HAP-1 (cell line): ENCODE measurements at regions not wholly inside any gene's neighbourhood (a gene's known extent, or its start where the extent isn't known, plus 50 kb on each side); places are given as distances from the start of the nearest gene placed in this dataset.

Source experiments
- DNase-seq, 2 experiments: peaks; one replicate each; pipeline ENCODE4 v3.0.0-alpha.2; 2016 to 2020; ENCODE audit warnings: low spot score in 2 of 2
- H3K27me3 ChIP-seq: fragments of 250-450 bp; sonication (Bioruptor Pico); 2 replicates; pipeline ENCODE4 v1.5.1; 2020; ENCODE audit warnings: low read depth, mild to moderate bottlenecking, moderate library complexity
- H3K36me3 ChIP-seq: fragments of 250-450 bp; sonication (Bioruptor Pico); replicated peaks from 2 replicates; pipeline ENCODE4 v1.5.1; 2020; ENCODE audit warnings: mild to moderate bottlenecking
- H3K4me1 ChIP-seq: fragments of 250-450 bp; sonication (Bioruptor Pico); 2 replicates; pipeline ENCODE4 v1.5.1; 2020; ENCODE audit warnings: mild to moderate bottlenecking
- H3K4me3 ChIP-seq: fragments of 250-450 bp; sonication (Bioruptor Pico); 2 replicates; pipeline ENCODE4 v1.5.1; 2020; ENCODE audit warnings: mild to moderate bottlenecking, moderate library complexity
- H3K9me3 ChIP-seq: fragments of 250-450 bp; sonication (Bioruptor Pico); 2 replicates; pipeline ENCODE4 v1.5.1; 2020; ENCODE audit warnings: mild to moderate bottlenecking, moderate library complexity
- in situ Hi-C: fragments of 300-500 bp; cut with MboI; formaldehyde crosslinking; loops from 3 replicates; pipeline ENCODE4 v1.14.3; 2020; ENCODE audit warnings: low sequenced_read_pairs, inconsistent platforms, mixed read lengths

DNA sequence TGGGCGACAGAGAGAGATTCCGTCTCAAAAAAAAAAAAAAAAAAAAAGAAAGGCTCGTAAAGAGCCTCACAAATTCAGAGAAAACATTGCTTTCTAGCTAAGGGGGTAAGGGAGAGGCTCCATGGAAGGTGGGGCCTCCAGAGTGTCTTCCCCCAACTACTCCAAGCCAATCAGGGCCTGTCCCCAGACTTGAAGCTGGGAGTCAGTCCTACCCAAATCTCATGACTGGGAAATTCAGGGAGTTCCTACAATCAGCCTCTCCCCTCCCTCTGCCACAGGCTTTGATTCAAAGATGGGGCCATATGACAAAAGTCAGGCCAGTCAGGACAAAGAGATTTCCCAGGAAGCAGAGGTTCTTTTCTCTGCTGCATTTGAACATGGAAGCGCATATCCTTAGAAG lies 63.0 kb upstream of the NUP160 start:
- no peak overlapping the region for H3K4me3 ChIP-seq
- H3K9me3 ChIP-seq, result no peaks in the 10 kb centered on the region
- DNase-seq, result no peak
- in situ Hi-C loops, result no loop called here
- H3K4me1 ChIP-seq, result no peaks in the 10 kb centered on the region
- no peaks in the 10 kb centered on the region for H3K36me3 ChIP-seq
- H3K27me3 ChIP-seq, result no peaks in the 10 kb centered on the region

DNA sequence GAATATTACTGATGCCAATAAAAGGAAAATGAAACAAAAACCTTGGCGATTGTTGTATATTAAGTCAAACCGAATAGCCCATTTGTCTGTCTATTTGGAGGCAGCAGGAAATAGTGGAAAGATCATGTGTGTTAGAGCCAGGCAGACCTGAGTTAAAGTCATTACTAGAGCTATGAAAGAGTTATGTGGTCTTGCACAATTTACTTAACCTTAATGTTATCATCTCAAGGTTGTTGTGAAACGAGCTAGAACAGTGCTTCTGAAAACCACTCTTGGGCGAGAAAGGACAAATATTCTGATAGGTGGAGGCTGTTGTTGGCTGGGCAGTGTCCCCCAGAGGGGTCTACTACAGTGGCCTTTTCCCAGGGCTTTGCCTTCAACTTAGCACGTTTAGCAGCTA lies 60.0 kb upstream of the NUP160 start:
- in situ Hi-C loops, result no loop called here
- Histone ChIP-seq H3K27me3 (no peaks in the 10 kb centered on the region), H3K9me3 (no peaks in the 10 kb centered on the region), H3K4me3 (no peak overlapping the region), H3K36me3 (no peaks in the 10 kb centered on the region), H3K4me1 (no peaks in the 10 kb centered on the region)
- no peak for DNase-seq

DNA sequence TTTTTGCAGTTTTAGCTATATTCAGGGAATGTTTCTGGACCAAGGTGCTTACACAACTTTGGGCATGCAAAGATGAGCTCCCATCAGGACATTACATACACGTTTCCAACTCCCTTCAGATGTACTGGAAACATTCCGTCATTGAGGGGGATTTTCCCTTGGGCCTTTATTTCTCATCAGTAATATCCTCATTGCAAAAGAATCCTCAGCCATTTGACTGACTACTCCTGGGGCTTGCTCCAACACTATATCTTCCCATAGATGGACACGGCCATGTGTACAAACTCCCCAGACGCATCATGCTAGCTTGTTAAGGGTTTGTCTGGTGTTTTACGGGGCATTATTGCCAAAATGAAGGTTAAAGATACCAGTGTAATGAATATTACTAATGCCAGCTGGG lies 59.3 kb upstream of the NUP160 start:
- Histone ChIP-seq H3K27me3 (no peaks in the 10 kb centered on the region), H3K4me1 (no peaks in the 10 kb centered on the region), H3K9me3 (no peaks in the 10 kb centered on the region), H3K4me3 (no peak overlapping the region), H3K36me3 (no peaks in the 10 kb centered on the region)
- DNase-seq, result no peak
- in situ Hi-C loops, result no loop called here

DNA sequence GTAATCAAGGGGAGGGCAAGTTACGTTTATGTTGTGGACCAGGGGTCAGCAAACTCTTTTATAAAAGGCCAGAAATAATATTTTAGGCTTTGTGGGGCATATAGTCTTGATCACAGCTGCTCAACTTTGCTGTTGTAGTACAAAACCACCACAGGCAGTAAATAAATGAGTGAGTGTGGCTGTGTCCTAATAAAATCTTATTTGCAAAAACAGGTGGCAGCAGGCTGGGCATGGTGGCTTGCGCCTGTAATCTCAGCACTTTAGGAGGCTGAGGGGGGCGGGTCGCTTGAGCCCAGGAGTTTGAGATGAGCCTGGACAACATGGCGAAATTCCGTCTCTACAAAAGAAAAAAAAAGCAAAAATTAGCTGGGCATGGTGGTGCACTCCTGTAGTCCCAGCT lies 57.9 kb upstream of the NUP160 start:
- Histone ChIP-seq H3K9me3 (no peaks in the 10 kb centered on the region), H3K4me1 (no peaks in the 10 kb centered on the region), H3K27me3 (no peaks in the 10 kb centered on the region), H3K36me3 (no peaks in the 10 kb centered on the region), H3K4me3 (no peak overlapping the region)
- DNase-seq, result no peak
- in situ Hi-C loops, result no loop called here

DNA sequence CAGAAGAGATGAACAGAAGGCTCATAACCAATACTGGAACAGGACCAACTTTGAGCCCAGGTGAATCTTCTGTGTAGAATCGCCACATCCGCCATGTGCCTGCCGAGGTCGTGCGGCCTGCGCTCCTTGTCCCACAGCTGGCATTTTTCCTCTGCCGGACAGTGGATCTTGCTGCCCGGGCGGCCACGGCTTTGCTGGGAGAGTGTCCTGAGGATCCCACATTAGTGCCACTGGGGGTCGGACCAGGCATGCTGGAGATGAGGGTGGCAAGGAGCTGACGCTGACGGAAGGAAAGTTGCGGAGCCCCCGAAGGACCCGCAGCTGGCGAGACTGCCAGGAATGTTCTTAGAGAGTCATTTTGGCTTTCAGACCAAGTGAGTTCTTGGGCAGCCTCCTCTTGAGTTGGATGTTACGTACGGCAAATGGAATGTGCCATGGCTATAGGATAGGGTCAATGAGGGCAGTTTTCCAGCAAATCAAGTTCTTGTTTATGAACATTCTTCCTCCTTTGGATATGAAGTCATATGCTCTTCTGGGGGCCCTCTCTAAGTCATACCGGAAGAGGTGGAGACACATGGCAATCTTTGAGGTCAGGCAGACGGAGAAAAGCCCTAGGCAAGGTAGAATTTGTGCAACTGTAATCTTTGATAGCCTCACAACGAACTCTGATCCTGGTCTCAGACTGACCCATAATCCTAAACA lies 57.4 kb upstream of the NUP160 start:
- Histone ChIP-seq H3K4me3 (no peak overlapping the region), H3K9me3 (no peaks in the 10 kb centered on the region), H3K4me1 (no peaks in the 10 kb centered on the region), H3K27me3 (no peaks in the 10 kb centered on the region), H3K36me3 (no peaks in the 10 kb centered on the region)
- in situ Hi-C loops, result no loop called here
- no peak for DNase-seq

DNA sequence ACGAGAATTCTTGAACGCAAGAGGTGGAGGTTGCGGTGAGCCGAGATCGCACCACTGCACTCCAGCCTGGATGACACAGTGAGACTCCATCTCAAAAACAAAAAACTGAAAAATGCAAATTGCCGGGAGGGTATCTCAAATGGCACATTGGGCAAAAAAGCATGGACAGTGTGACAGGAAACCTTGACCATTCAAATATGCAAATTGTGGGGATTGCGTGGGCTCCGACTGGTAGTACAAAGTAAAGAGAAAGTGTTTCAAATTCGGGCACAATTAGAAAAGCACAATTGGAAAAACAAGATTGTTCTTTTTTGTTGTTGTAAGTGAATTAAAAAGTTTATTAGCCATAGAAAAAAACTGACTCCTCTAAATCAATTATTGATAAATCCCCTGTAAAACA lies 56.7 kb upstream of the NUP160 start:
- no peak overlapping the region for H3K4me3 ChIP-seq
- no peaks in the 10 kb centered on the region for H3K9me3 ChIP-seq
- H3K36me3 ChIP-seq, result no peaks in the 10 kb centered on the region
- H3K27me3 ChIP-seq, result no peaks in the 10 kb centered on the region
- in situ Hi-C loops, result no loop called here
- H3K4me1 ChIP-seq, result no peaks in the 10 kb centered on the region
- no peak for DNase-seq

DNA sequence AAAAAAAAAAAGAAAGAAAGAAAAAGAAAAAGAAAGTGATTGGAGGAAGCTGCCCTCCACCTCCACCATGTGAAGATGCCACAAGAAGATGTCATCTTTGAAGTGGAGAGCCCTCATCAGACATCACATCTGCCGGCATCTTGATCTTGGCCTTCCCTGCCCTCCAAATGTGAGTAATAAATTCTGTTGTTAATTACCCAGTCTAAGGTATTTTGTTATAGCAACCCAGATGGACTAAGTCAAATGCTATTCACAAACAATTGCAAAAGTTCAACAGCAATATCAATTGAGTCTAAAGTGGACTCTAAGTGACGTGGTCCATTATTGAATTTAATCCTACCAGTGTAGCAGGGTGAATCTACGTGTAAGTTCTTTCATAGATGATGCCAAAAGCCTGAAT lies 55.9 kb upstream of the NUP160 start:
- H3K9me3 ChIP-seq, result no peaks in the 10 kb centered on the region
- no peak for DNase-seq
- H3K27me3 ChIP-seq, result no peaks in the 10 kb centered on the region
- in situ Hi-C loops, result no loop called here
- no peak overlapping the region for H3K4me3 ChIP-seq
- H3K4me1 ChIP-seq, result no peaks in the 10 kb centered on the region
- H3K36me3 ChIP-seq, result no peaks in the 10 kb centered on the region

DNA sequence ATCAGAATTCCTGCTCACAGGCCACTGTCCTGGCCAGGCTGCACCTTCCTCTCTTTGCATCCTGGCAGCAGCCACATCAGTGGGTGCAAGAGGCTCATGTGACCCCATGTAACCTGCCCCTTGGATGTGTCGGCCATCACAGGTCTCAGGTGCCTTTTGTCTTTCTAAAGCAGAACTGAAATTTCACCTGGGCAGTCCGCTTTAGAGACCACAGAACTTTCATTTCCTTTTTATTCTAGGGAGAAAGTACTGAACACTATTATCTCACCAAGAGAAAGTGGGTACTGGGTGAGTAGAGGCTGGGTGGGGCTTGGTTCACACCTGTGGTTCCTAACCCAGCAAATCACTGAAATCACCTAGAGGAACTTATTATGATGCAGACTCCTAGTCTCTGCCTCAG lies 51.7 kb upstream of the NUP160 start:
- in situ Hi-C loops, result no loop called here
- Histone ChIP-seq H3K4me3 (no peak overlapping the region), H3K4me1 (no peaks in the 10 kb centered on the region), H3K27me3 (no peaks in the 10 kb centered on the region), H3K9me3 (no peaks in the 10 kb centered on the region), H3K36me3 (no peaks in the 10 kb centered on the region)
- DNase-seq, result no peak
